Lung (tissue), 11 donors: ENCODE measurements at regions not wholly inside any gene's neighbourhood (a gene's known extent, or its start where the extent isn't known, plus 50 kb on each side); places are given as distances from the start of the nearest gene placed in this dataset.

ENCODE experiments used
- ATAC-seq: fragments of 200-7000 bp; cut with Tn5 transposase; one replicate; pipeline ENCODE4 v1.9.1; 2020; ENCODE audit warnings: moderate number of reproducible peaks; ENCODE audit not compliant: insufficient read depth, low FRiP score
- DNase-seq, 3 donors: peaks; one replicate each; pipeline ENCODE4 v3.0.0-alpha.2; 2013 to 2017
- H3K27ac ChIP-seq, 2 donors: one replicate each; pipeline ENCODE4 v1.5.1; 2013; ENCODE audit warnings: mild to moderate bottlenecking in 2 of 2, moderate library complexity in 2 of 2, control low read depth in 1 of 2, inconsistent platforms in 1 of 2, low read depth in 1 of 2, low read length in 1 of 2
- H3K27me3 ChIP-seq, 3 donors: one replicate each; pipeline ENCODE4 v1.5.1; 2013; ENCODE audit warnings: low read length in 2 of 3; ENCODE audit not compliant: control insufficient read depth in 3 of 3, insufficient read depth in 3 of 3
- H3K36me3 ChIP-seq, 4 donors: one replicate each; pipeline ENCODE4 v1.5.1; 2013; ENCODE audit warnings: low read length in 4 of 4, mild to moderate bottlenecking in 1 of 4, moderate library complexity in 1 of 4; ENCODE audit not compliant: control insufficient read depth in 4 of 4, insufficient read depth in 4 of 4
- H3K4me1 ChIP-seq, 5 donors: one replicate each; pipeline ENCODE4 v1.5.1; 2013; ENCODE audit warnings: low read length in 5 of 5, mild to moderate bottlenecking in 2 of 5, moderate library complexity in 1 of 5; ENCODE audit not compliant: control insufficient read depth in 5 of 5, insufficient read depth in 5 of 5
- H3K4me3 ChIP-seq: one replicate; pipeline ENCODE4 v1.5.1; 2013; ENCODE audit warnings: mild to moderate bottlenecking, control low read depth, moderate library complexity
- H3K9ac ChIP-seq, 2 donors: one replicate each; pipeline ENCODE4 v1.5.1; 2013; ENCODE audit warnings: low read length in 2 of 2, control low read depth in 1 of 2; ENCODE audit not compliant: insufficient read depth in 1 of 2
- H3K9me3 ChIP-seq, 4 donors: one replicate each; pipeline ENCODE4 v1.5.1; 2013; ENCODE audit warnings: low read length in 3 of 4, mild to moderate bottlenecking in 1 of 4, moderate library complexity in 1 of 4; ENCODE audit not compliant: control insufficient read depth in 4 of 4, insufficient read depth in 3 of 4
- CTCF ChIP-seq: IDR thresholded peaks from 2 replicates; pipeline ENCODE4 v1.5.1; 2012; ENCODE audit warnings: mild to moderate bottlenecking; ENCODE audit errors: control extremely low read depth, extremely low read depth
- WGBS, 2 donors: extraction: QIAGEN DNeasy Blood & Tissue Kit; methylation state at CpG; one replicate each; pipeline ENCODE4 v1.1.7; 2013; 5-methylcytosine and 5-hydroxymethylcytosine counted together
- donor health status: control.
- donor health status: control.
- donor health status: Bipolar disorder and iron deficiency.
- donor health status: healthy.
- donor health status: DM: yes; HTN: yes; CAD: no.

- Histone ChIP-seq H3K27ac (no peak overlapping the region), H3K4me3 (no peak overlapping the region), H3K4me1 (peaks cover 0 to 3% (median 0%) of the 10 kb centered on the region in 5 donors), H3K9me3 (no peaks in the 10 kb centered on the region), H3K9ac (no peak overlapping the region), H3K27me3 (no peaks in the 10 kb centered on the region), H3K36me3 (no peaks in the 10 kb centered on the region)
- 97 to 98% methylated on average over 2 of the region's 2 CpGs for WGBS, 2 donors
- no peak for DNase-seq
- ATAC-seq, result no peak
- no peak for TF ChIP-seq CTCF
Observed at GRCh38 chr20:11242320-11242719, 568.5 kb upstream of the JAG1 start.

- no peak for ATAC-seq
- H3K27ac ChIP-seq, result no peak overlapping the region
- no peak for DNase-seq
Observed at GRCh38 chr20:11245431-11245830, 571.6 kb upstream of the JAG1 start.

GRCh38 chr20:11246251-11246775 lies 572.5 kb upstream of the JAG1 start:
- ATAC-seq (no peak), DNase-seq (no peak)
- TF ChIP-seq CTCF, result no peak
- Histone ChIP-seq H3K27me3 (no peaks in the 10 kb centered on the region), H3K4me3 (no peak overlapping the region), H3K4me1 (peaks cover 0 to 21% (median 0%) of the 10 kb centered on the region in 5 donors), H3K27ac (no peak overlapping the region), H3K36me3 (no peaks in the 10 kb centered on the region), H3K9ac (no peak overlapping the region), H3K9me3 (no peaks in the 10 kb centered on the region)
- WGBS, 2 donors, result 50 to 53% methylated on average over 5 of the region's 5 CpGs

More at GRCh38 chr20:11245431-11245830, 571.6 kb upstream of the JAG1 start:
- Histone ChIP-seq H3K27me3 (no peaks in the 10 kb centered on the region), H3K4me1 (peaks cover 0 to 21% (median 0%) of the 10 kb centered on the region in 5 donors), H3K9ac (no peak overlapping the region), H3K9me3 (no peaks in the 10 kb centered on the region), H3K4me3 (no peak overlapping the region), H3K36me3 (no peaks in the 10 kb centered on the region)
- no peak for TF ChIP-seq CTCF
